Kidney tubule cell (primary cell): ENCODE measurements at regions not wholly inside any gene's neighbourhood (a gene's known extent, or its start where the extent isn't known, plus 50 kb on each side); places are given as distances from the start of the nearest gene placed in this dataset.
A peak's percentile ranks its signal among the peaks of the same experiment; 100 is the strongest.

Experiments used
- DNase-seq: peaks from one replicate; pipeline ENCODE4 v3.0.0-alpha.2; 2018; ENCODE audit warnings: low spot score

GRCh38 chr2:106629981-106630380 is 142.8 kb downstream of the CD8B2 start:
- no peak for DNase-seq

GRCh38 chr2:106631281-106631680 is 144.1 kb downstream of the CD8B2 start:
- DNase-seq = no peak

- peak; percentile 31 for DNase-seq
Observed at GRCh38 chr2:106638043-106638442, 150.9 kb downstream of the CD8B2 start.

- no peak for DNase-seq
Observed at GRCh38 chr2:106638580-106638979, 151.4 kb downstream of the CD8B2 start.

- DNase-seq = no peak
Observed at GRCh38 chr2:106642679-106643078, 155.5 kb downstream of the CD8B2 start.

GRCh38 chr2:106644623-106645022 is 157.5 kb downstream of the CD8B2 start:
- DNase-seq = no peak

GRCh38 chr2:106646605-106647004 is 159.4 kb downstream of the CD8B2 start:
- no peak for DNase-seq

GRCh38 chr2:106649306-106649705 is 162.1 kb downstream of the CD8B2 start:
- no peak for DNase-seq

- DNase-seq = no peak
Observed at GRCh38 chr2:106653465-106653864, 166.3 kb downstream of the CD8B2 start.

- DNase-seq = no peak
Observed at GRCh38 chr2:106658616-106659015, 171.5 kb downstream of the CD8B2 start.

- DNase-seq = no peak
Observed at GRCh38 chr2:106664669-106665068, 177.5 kb downstream of the CD8B2 start.

- DNase-seq = no peak
Observed at GRCh38 chr2:106667478-106668070, 180.4 kb downstream of the CD8B2 start.

- no peak for DNase-seq
Observed at GRCh38 chr2:106685180-106685897, 198.2 kb downstream of the CD8B2 start.

GRCh38 chr2:106686814-106687213 is 199.2 kb downstream of the ST6GAL2 start:
- no peak for DNase-seq

GRCh38 chr2:106694964-106695470 is 190.9 kb downstream of the ST6GAL2 start:
- DNase-seq = no peak

- DNase-seq = no peak
Observed at GRCh38 chr2:106695919-106696318, 190.0 kb downstream of the ST6GAL2 start.

- DNase-seq = no peak
Observed at GRCh38 chr2:106700616-106701015, 185.4 kb downstream of the ST6GAL2 start.

GRCh38 chr2:106701203-106702022 is 184.6 kb downstream of the ST6GAL2 start:
- no peak for DNase-seq

- DNase-seq = no peak
Observed at GRCh38 chr2:106703161-106703560, 182.8 kb downstream of the ST6GAL2 start.

GRCh38 chr2:106704798-106705197 is 181.2 kb downstream of the ST6GAL2 start:
- no peak for DNase-seq

GRCh38 chr2:106705877-106706276 is 180.1 kb downstream of the ST6GAL2 start:
- DNase-seq = no peak

- no peak for DNase-seq
Observed at GRCh38 chr2:106706283-106706682, 179.7 kb downstream of the ST6GAL2 start.

GRCh38 chr2:106708209-106708608 is 177.8 kb downstream of the ST6GAL2 start:
- no peak for DNase-seq
